Duodenal mucosa (tissue), 2 donors: ENCODE measurements at regions not wholly inside any gene's neighbourhood (a gene's known extent, or its start where the extent isn't known, plus 50 kb on each side); places are given as distances from the start of the nearest gene placed in this dataset.

Experiments used
- H3K27ac ChIP-seq: one replicate; pipeline ENCODE4 v1.7.0; 2013; ENCODE audit warnings: low read depth, low read length
- H3K27me3 ChIP-seq, 2 donors: one replicate each; pipeline ENCODE4 v1.7.0; 2013; ENCODE audit warnings: low read length in 2 of 2, control low read depth in 1 of 2; ENCODE audit not compliant: insufficient read depth in 2 of 2, control insufficient read depth in 1 of 2
- H3K36me3 ChIP-seq, 2 donors: one replicate each; pipeline ENCODE4 v1.7.0; 2013; ENCODE audit warnings: low read length in 2 of 2, control low read depth in 1 of 2; ENCODE audit not compliant: insufficient read depth in 2 of 2, control insufficient read depth in 1 of 2
- H3K4me1 ChIP-seq, 2 donors: one replicate each; pipeline ENCODE4 v1.7.0; 2013; ENCODE audit warnings: low read length in 2 of 2, control low read depth in 1 of 2; ENCODE audit not compliant: insufficient read depth in 2 of 2, control insufficient read depth in 1 of 2
- H3K4me3 ChIP-seq, 2 donors: one replicate each; pipeline ENCODE4 v1.7.0; 2013; ENCODE audit warnings: low read length in 2 of 2, low read depth in 1 of 2
- H3K9ac ChIP-seq, 2 donors: one replicate each; pipeline ENCODE4 v1.7.0; 2013; ENCODE audit warnings: low read length in 2 of 2, low read depth in 1 of 2
- H3K9me3 ChIP-seq, 2 donors: one replicate each; pipeline ENCODE4 v1.7.0; 2013; ENCODE audit warnings: low read length in 2 of 2, control low read depth in 1 of 2; ENCODE audit not compliant: control insufficient read depth in 1 of 2

- Histone ChIP-seq H3K4me1 (peaks cover 0 to 5% of the 10 kb centered on the region in 2 donors), H3K27me3 (no peaks in the 10 kb centered on the region), H3K36me3 (no peaks in the 10 kb centered on the region), H3K27ac (no peak overlapping the region), H3K9me3 (peaks cover 0 to 5% of the 10 kb centered on the region in 2 donors), H3K4me3 (no peak overlapping the region), H3K9ac (no peak overlapping the region)
Observed at GRCh38 chr2:156671706-156672361, 235.7 kb downstream of the GPD2 start.

- Histone ChIP-seq H3K9ac (no peak overlapping the region), H3K9me3 (peaks cover 0 to 5% of the 10 kb centered on the region in 2 donors), H3K4me3 (peak overlapping the region in 1 of 2 donors; percentile 22), H3K27me3 (no peaks in the 10 kb centered on the region), H3K27ac (no peak overlapping the region), H3K36me3 (no peaks in the 10 kb centered on the region), H3K4me1 (peaks cover 0 to 5% of the 10 kb centered on the region in 2 donors)
Observed at GRCh38 chr2:156672556-156673332, 236.6 kb downstream of the GPD2 start.

DNA sequence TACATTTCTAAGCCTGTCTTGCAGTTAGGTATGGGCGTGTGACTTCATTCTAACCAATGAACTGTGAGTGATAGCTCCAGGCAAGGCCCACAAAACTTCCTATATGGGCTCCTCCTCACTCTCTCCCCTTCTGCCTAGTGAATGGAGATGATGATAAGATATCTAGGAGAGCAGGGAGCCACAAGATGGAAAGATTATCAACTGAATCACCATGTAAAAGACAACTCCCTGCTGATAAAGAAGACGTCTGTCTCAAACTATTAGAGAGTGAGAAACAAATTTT, 237.1 kb downstream of the GPD2 start:
- Histone ChIP-seq H3K4me3 (no peak overlapping the region), H3K9me3 (peaks cover 0 to 3% of the 10 kb centered on the region in 2 donors), H3K4me1 (peaks cover 0 to 5% of the 10 kb centered on the region in 2 donors), H3K9ac (no peak overlapping the region), H3K27ac (no peak overlapping the region), H3K27me3 (no peaks in the 10 kb centered on the region), H3K36me3 (no peaks in the 10 kb centered on the region)

DNA sequence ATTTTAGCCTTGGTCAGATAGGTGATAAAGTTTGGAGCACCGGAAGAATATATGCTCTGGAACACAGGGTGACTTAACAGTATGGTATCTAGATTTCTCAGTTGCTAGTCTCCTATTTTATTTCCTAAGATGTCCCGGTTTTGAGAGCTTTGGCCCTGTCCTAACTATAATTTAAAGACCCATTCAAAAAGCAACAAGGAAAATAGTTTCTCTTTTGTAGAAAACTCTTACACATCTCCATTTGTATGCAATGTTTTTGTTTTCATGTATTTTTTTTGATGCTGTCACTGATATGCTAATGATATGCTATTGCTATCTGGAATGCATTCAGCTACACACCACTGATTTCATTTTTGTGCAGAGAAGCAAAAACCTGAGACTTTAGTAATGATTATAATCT, 237.8 kb downstream of the GPD2 start:
- no peaks in the 10 kb centered on the region for H3K27me3 ChIP-seq
- no peak overlapping the region for H3K4me3 ChIP-seq
- H3K9me3 ChIP-seq: no peaks in the 10 kb centered on the region
- no peak overlapping the region for H3K9ac ChIP-seq
- H3K36me3 ChIP-seq: no peaks in the 10 kb centered on the region
- no peak overlapping the region for H3K27ac ChIP-seq
- peaks cover 0 to 5% of the 10 kb centered on the region in 2 donors for H3K4me1 ChIP-seq

GRCh38 chr2:156675896-156676295, 239.7 kb downstream of the GPD2 start:
- Histone ChIP-seq H3K4me3 (no peak overlapping the region), H3K27me3 (no peaks in the 10 kb centered on the region), H3K9ac (no peak overlapping the region), H3K9me3 (no peaks in the 10 kb centered on the region), H3K27ac (no peak overlapping the region), H3K36me3 (no peaks in the 10 kb centered on the region), H3K4me1 (peaks cover 0 to 5% of the 10 kb centered on the region in 2 donors)

DNA sequence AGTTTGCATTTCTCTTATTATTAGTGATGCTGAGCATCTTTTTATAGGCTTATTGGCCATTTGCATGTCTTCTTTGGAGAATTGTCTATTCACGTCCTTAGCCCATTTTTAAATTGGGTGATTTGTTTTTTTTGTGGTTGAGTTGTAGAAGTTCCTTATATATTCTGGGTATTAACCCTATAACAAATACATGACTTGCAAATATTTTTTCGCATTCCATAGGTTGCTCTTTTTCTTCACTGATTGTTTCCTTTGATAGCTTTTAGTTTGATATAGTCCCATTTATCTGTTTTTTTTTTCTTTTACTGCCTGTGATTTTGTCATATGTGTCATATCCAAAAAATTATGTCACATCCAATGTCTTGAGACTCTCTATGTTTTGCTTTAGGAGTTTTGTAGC, 243.6 kb downstream of the GPD2 start:
- no peaks in the 10 kb centered on the region for H3K9me3 ChIP-seq
- no peak overlapping the region for H3K27ac ChIP-seq
- no peaks in the 10 kb centered on the region for H3K27me3 ChIP-seq
- H3K4me3 ChIP-seq: no peak overlapping the region
- no peak overlapping the region for H3K9ac ChIP-seq
- H3K36me3 ChIP-seq: no peaks in the 10 kb centered on the region
- no peaks in the 10 kb centered on the region for H3K4me1 ChIP-seq

DNA sequence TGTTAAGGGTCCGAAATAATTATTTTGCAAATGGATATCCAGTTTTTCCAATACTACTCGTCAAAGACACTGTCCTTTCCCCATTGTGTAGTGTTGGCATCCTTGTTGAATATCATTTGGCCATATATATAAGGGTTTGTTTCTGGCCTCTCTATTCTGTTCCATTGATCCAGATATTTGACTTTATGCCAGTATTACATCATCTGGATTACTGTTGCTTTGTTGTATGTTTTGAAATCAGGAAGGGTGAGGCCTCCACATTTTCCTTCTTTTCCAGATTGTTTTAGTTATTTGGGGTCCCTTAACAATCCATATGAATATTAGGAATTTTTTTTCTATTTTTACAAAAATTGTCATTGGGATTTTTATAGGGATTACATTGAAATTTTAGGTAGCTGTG, 244.1 kb downstream of the GPD2 start:
- no peaks in the 10 kb centered on the region for H3K36me3 ChIP-seq
- H3K4me1 ChIP-seq: no peaks in the 10 kb centered on the region
- H3K9me3 ChIP-seq: no peaks in the 10 kb centered on the region
- H3K27ac ChIP-seq: no peak overlapping the region
- H3K9ac ChIP-seq: no peak overlapping the region
- no peak overlapping the region for H3K4me3 ChIP-seq
- H3K27me3 ChIP-seq: no peaks in the 10 kb centered on the region

DNA sequence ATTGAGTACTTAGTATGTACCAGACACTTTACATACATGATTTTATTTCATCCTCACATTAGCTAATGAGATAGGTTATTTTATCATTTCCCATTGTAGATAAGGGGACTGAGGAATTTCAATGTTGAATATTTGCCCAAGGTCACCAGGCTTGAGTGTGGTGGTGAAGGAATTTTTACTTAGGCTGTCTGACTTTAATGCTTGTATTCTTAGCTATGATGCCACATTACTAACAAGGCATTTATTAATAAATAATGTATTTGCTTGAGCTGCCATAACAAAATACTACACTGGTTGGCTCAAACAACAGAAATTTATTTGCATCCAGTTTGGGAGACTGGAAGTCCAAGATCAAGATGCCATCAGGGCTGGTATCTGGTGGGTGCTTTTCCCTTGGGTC, 250.9 kb downstream of the GPD2 start:
- H3K4me1 ChIP-seq: no peaks in the 10 kb centered on the region
- no peaks in the 10 kb centered on the region for H3K27me3 ChIP-seq
- H3K27ac ChIP-seq: no peak overlapping the region
- H3K36me3 ChIP-seq: no peaks in the 10 kb centered on the region
- no peaks in the 10 kb centered on the region for H3K9me3 ChIP-seq
- H3K9ac ChIP-seq: no peak overlapping the region
- H3K4me3 ChIP-seq: no peak overlapping the region

- Histone ChIP-seq H3K9me3 (no peaks in the 10 kb centered on the region), H3K9ac (no peak overlapping the region), H3K4me1 (no peaks in the 10 kb centered on the region), H3K36me3 (no peaks in the 10 kb centered on the region), H3K27ac (no peak overlapping the region), H3K27me3 (no peaks in the 10 kb centered on the region), H3K4me3 (no peak overlapping the region)
Observed at GRCh38 chr2:156687715-156688114, 251.5 kb downstream of the GPD2 start.

DNA sequence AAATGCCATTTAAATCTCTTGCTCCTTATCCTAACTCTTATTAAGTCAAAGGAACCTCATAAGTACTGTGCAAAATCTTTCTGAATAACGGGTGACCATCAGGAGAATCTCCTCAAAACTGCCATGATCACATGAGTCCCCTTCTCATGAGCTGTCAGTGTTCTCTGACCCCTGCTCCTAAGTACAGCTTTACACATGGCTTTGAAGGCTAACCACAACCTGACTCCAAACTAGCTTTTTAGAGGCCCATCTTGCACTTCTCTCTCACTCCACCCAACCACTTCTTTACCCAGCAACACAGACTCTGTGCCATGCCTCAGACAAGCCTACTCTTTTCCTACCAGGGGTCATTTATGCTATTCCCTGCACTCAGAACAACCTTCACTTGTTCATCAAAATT, 253.8 kb downstream of the GPD2 start:
- Histone ChIP-seq H3K4me3 (no peak overlapping the region), H3K9ac (no peak overlapping the region), H3K27ac (no peak overlapping the region), H3K36me3 (no peaks in the 10 kb centered on the region), H3K9me3 (no peaks in the 10 kb centered on the region), H3K4me1 (no peaks in the 10 kb centered on the region), H3K27me3 (no peaks in the 10 kb centered on the region)
